ENCODE measurements at regions not wholly inside any gene's neighbourhood (a gene's known extent, or its start where the extent isn't known, plus 50 kb on each side); places are given as distances from the start of the nearest gene placed in this dataset.

DNA sequence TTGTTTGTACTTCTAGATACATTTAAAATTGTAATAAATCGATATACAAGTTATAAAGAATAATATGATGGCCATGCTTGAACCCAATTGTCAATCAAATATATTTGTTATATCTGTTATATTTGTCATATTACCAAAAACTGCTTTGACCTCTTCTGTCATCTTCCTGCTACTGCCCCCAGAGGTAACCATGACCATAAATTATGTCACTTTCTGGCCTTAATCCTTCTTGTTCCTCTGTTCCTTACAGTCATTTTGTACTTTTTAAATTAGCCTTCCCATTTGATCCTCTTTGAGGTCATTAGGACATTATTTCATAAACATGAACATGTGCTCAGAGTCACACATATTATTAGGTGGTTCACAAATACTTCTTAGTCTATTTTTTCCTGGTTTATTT, 124.7 kb downstream of the HFE start:
- WGBS: 93% methylated on average over 1 of the region's 1 CpG
- Histone ChIP-seq H3K36me3 (ENCODE audit: control insufficient read depth in 4 of 4, insufficient read depth in 3 of 4, low read depth in 1 of 4, low read length in 3 of 4) (no peaks in the 10 kb centered on the region), H3K9ac (ENCODE audit: low read depth in 1 of 2, low read length in 2 of 2) (no peak overlapping the region), H3K4me3 (ENCODE audit: low read depth in 1 of 3, low read length in 3 of 3) (no peak overlapping the region), H3K27me3 (ENCODE audit: control insufficient read depth in 4 of 4, insufficient read depth in 4 of 4, low read length in 3 of 4) (no peaks in the 10 kb centered on the region), H3K4me1 (ENCODE audit: control insufficient read depth in 4 of 4, insufficient read depth in 4 of 4, low read length in 3 of 4) (peaks cover 0 to 17% (median 9%) of the 10 kb centered on the region in 4 donors), H3K9me3 (ENCODE audit: control insufficient read depth in 4 of 4, low read length in 3 of 4) (no peaks in the 10 kb centered on the region), H3K27ac (ENCODE audit: low read depth in 1 of 2, low read length in 2 of 2) (no peak overlapping the region)
- TF ChIP-seq HNF4G (IDR thresholded peaks at IDR 0.05) (no peak), EGR1 (IDR thresholded peaks at IDR 0.05; ENCODE audit: low read depth in 2 of 2) (no peak), JUND (IDR thresholded peaks at IDR 0.05) (no peak), RAD21 (IDR thresholded peaks at IDR 0.05) (no peak), YY1 (IDR thresholded peaks at IDR 0.05) (no peak), FOXA1 (IDR thresholded peaks at IDR 0.05) (no peak)
- TF ChIP-seq, protein P1, sequence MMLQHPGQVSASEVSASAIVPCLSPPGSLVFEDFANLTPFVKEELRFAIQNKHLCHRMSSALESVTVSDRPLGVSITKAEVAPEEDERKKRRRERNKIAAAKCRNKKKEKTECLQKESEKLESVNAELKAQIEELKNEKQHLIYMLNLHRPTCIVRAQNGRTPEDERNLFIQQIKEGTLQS (IDR thresholded peaks at IDR 0.05): no peak
- TF ChIP-seq, protein P2, sequence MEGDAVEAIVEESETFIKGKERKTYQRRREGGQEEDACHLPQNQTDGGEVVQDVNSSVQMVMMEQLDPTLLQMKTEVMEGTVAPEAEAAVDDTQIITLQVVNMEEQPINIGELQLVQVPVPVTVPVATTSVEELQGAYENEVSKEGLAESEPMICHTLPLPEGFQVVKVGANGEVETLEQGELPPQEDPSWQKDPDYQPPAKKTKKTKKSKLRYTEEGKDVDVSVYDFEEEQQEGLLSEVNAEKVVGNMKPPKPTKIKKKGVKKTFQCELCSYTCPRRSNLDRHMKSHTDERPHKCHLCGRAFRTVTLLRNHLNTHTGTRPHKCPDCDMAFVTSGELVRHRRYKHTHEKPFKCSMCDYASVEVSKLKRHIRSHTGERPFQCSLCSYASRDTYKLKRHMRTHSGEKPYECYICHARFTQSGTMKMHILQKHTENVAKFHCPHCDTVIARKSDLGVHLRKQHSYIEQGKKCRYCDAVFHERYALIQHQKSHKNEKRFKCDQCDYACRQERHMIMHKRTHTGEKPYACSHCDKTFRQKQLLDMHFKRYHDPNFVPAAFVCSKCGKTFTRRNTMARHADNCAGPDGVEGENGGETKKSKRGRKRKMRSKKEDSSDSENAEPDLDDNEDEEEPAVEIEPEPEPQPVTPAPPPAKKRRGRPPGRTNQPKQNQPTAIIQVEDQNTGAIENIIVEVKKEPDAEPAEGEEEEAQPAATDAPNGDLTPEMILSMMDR (IDR thresholded peaks at IDR 0.05; ENCODE audit: low read depth, low read length, missing input control): no peak
- DNase-seq (ENCODE audit: low spot score): no peak

DNA sequence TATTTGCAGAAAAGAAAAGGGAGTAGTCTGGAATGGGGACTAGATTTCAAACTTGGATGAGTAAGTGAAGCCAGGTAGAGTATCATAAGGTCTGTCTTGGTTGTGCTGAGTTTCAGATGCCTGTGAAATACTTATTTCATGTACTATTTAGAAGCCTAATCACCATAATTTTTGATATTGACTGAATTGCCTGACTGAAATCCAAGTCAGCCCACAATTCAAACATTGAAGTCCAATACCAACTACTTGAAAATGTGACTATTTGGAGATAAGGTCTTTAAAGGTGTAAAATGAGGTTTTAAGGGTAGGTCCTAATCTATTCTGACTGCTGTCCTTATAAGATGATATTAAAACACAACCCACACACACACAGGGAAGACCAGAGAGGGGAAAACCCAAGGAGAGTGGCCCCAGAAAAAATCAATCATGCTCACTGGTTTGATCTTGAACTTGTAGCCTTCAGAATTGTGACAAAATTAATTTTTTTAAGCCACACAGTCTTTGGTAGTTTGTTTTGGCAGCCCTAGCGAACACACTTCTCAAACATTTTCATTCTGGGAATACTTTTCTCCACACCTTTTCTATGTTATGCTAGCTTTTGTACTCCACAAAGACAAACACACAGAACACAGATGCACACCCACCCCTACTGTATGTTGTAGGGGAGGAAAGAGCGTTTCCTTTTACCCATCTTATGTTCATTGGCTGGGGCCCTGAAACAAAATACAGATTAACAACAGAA, 126.3 kb downstream of the HFE start:
- Histone ChIP-seq H3K4me3 (ENCODE audit: low read depth in 1 of 3, low read length in 3 of 3) (no peak overlapping the region), H3K36me3 (ENCODE audit: control insufficient read depth in 4 of 4, insufficient read depth in 3 of 4, low read depth in 1 of 4, low read length in 3 of 4) (no peaks in the 10 kb centered on the region), H3K9ac (ENCODE audit: low read depth in 1 of 2, low read length in 2 of 2) (no peak overlapping the region), H3K9me3 (ENCODE audit: control insufficient read depth in 4 of 4, low read length in 3 of 4) (no peaks in the 10 kb centered on the region), H3K27ac (ENCODE audit: low read depth in 1 of 2, low read length in 2 of 2) (no peak overlapping the region), H3K27me3 (ENCODE audit: control insufficient read depth in 4 of 4, insufficient read depth in 4 of 4, low read length in 3 of 4) (no peaks in the 10 kb centered on the region), H3K4me1 (ENCODE audit: control insufficient read depth in 4 of 4, insufficient read depth in 4 of 4, low read length in 3 of 4) (peaks cover 0 to 27% (median 18%) of the 10 kb centered on the region in 4 donors)
- TF ChIP-seq RAD21 (IDR thresholded peaks at IDR 0.05): no peak
- TF ChIP-seq RXRA (IDR thresholded peaks at IDR 0.05): no peak
- no peak for TF ChIP-seq SP1 (IDR thresholded peaks at IDR 0.05)
- TF ChIP-seq JUND (IDR thresholded peaks at IDR 0.05): no peak
- no peak for TF ChIP-seq TAF1 (conservative IDR thresholded peaks at IDR 0.05)
- no peak for TF ChIP-seq FOXA1 (IDR thresholded peaks at IDR 0.05)
- no peak for TF ChIP-seq YY1 (IDR thresholded peaks at IDR 0.05)
- no peak for TF ChIP-seq HNF4G (IDR thresholded peaks at IDR 0.05)
- TF ChIP-seq, protein P3, sequence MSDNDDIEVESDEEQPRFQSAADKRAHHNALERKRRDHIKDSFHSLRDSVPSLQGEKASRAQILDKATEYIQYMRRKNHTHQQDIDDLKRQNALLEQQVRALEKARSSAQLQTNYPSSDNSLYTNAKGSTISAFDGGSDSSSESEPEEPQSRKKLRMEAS (IDR thresholded peaks at IDR 0.05): no peak
- DNase-seq (ENCODE audit: low spot score): no peak
- WGBS: 72% methylated on average over 2 of the region's 2 CpGs

DNA sequence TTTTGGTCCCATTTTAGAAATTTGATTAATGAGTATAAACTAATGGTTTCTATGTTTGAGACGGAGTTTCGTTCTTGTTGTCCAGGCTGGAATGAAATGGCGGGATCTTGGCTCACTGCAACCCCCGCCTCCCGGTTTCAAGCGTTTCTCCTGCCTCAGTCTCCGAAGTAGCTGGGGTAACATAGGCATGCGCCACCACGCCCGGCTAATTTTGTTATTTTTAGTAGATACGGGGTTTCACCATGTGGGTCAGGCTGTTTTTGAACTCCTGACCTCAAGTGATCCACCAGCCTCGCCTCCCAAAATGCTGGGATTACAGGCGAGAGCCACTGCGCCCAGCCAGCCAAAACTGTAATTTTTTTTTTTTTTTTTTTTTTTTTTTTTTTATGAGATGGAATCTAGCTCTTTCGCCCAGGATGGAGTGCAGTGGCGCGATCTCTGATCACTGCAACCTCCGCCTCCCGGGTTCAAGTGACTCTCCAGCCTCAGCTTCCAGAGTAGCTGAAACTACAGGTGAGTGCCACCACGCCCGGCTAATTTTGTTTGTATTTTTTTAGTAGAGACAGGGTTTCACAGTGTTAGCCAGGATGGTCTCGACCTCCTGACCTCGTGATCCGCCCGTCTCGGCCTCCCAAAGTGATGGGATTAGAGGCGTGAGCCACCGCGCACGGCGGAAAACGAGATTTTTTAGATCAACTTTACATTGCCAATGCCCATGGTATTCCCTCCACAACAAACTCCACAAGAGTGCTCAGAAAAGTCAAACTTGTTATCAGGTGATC, 127.8 kb downstream of the HFE start:
- peak overlapping the region in 2 of 3 donors; percentile 0 to 40 for H3K4me3 ChIP-seq (ENCODE audit: low read depth in 1 of 3, low read length in 3 of 3)
- H3K27me3 ChIP-seq (ENCODE audit: control insufficient read depth in 4 of 4, insufficient read depth in 4 of 4, low read length in 3 of 4): no peaks in the 10 kb centered on the region
- peaks cover 0 to 27% (median 18%) of the 10 kb centered on the region in 4 donors for H3K4me1 ChIP-seq (ENCODE audit: control insufficient read depth in 4 of 4, insufficient read depth in 4 of 4, low read length in 3 of 4)
- TF ChIP-seq NR2F2 (IDR thresholded peaks at IDR 0.05) (no peak), SP1 (IDR thresholded peaks at IDR 0.05) (no peak), FOXA2 (IDR thresholded peaks at IDR 0.05) (no peak), RXRA (IDR thresholded peaks at IDR 0.05) (no peak), FOXA1 (IDR thresholded peaks at IDR 0.05) (no peak), JUND (IDR thresholded peaks at IDR 0.05) (no peak)
- TF ChIP-seq, protein P4, sequence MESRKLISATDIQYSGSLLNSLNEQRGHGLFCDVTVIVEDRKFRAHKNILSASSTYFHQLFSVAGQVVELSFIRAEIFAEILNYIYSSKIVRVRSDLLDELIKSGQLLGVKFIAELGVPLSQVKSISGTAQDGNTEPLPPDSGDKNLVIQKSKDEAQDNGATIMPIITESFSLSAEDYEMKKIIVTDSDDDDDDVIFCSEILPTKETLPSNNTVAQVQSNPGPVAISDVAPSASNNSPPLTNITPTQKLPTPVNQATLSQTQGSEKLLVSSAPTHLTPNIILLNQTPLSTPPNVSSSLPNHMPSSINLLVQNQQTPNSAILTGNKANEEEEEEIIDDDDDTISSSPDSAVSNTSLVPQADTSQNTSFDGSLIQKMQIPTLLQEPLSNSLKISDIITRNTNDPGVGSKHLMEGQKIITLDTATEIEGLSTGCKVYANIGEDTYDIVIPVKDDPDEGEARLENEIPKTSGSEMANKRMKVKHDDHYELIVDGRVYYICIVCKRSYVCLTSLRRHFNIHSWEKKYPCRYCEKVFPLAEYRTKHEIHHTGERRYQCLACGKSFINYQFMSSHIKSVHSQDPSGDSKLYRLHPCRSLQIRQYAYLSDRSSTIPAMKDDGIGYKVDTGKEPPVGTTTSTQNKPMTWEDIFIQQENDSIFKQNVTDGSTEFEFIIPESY (IDR thresholded peaks at IDR 0.05): no peak
- TF ChIP-seq, protein P5, sequence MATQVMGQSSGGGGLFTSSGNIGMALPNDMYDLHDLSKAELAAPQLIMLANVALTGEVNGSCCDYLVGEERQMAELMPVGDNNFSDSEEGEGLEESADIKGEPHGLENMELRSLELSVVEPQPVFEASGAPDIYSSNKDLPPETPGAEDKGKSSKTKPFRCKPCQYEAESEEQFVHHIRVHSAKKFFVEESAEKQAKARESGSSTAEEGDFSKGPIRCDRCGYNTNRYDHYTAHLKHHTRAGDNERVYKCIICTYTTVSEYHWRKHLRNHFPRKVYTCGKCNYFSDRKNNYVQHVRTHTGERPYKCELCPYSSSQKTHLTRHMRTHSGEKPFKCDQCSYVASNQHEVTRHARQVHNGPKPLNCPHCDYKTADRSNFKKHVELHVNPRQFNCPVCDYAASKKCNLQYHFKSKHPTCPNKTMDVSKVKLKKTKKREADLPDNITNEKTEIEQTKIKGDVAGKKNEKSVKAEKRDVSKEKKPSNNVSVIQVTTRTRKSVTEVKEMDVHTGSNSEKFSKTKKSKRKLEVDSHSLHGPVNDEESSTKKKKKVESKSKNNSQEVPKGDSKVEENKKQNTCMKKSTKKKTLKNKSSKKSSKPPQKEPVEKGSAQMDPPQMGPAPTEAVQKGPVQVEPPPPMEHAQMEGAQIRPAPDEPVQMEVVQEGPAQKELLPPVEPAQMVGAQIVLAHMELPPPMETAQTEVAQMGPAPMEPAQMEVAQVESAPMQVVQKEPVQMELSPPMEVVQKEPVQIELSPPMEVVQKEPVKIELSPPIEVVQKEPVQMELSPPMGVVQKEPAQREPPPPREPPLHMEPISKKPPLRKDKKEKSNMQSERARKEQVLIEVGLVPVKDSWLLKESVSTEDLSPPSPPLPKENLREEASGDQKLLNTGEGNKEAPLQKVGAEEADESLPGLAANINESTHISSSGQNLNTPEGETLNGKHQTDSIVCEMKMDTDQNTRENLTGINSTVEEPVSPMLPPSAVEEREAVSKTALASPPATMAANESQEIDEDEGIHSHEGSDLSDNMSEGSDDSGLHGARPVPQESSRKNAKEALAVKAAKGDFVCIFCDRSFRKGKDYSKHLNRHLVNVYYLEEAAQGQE (IDR thresholded peaks at IDR 0.05): no peak
- WGBS: 37% methylated on average over 32 of the region's 32 CpGs
- H3K27ac ChIP-seq (ENCODE audit: low read depth in 1 of 2, low read length in 2 of 2): peak overlapping the region in 1 of 2 donors; percentile 85
- no peaks in the 10 kb centered on the region for H3K36me3 ChIP-seq (ENCODE audit: control insufficient read depth in 4 of 4, insufficient read depth in 3 of 4, low read depth in 1 of 4, low read length in 3 of 4)
- H3K9me3 ChIP-seq (ENCODE audit: control insufficient read depth in 4 of 4, low read length in 3 of 4): no peaks in the 10 kb centered on the region
- no peak overlapping the region for H3K9ac ChIP-seq (ENCODE audit: low read depth in 1 of 2, low read length in 2 of 2)
- DNase-seq (ENCODE audit: low spot score): no peak

Data from liver (tissue), 8 donors.